ENCODE measurements at regions not wholly inside any gene's neighbourhood (a gene's known extent, or its start where the extent isn't known, plus 50 kb on each side); places are given as distances from the start of the nearest gene placed in this dataset.
"Not testable (repeated sequence)": the region's sequence is repeated elsewhere in the genome, so short reads cannot be mapped to it uniquely, and the experiment has no call there.

- DNase-seq: not testable (repeated sequence)
Observed at GRCh38 chr2:239817468-239818031, 207.6 kb downstream of the NDUFA10 start.

DNA sequence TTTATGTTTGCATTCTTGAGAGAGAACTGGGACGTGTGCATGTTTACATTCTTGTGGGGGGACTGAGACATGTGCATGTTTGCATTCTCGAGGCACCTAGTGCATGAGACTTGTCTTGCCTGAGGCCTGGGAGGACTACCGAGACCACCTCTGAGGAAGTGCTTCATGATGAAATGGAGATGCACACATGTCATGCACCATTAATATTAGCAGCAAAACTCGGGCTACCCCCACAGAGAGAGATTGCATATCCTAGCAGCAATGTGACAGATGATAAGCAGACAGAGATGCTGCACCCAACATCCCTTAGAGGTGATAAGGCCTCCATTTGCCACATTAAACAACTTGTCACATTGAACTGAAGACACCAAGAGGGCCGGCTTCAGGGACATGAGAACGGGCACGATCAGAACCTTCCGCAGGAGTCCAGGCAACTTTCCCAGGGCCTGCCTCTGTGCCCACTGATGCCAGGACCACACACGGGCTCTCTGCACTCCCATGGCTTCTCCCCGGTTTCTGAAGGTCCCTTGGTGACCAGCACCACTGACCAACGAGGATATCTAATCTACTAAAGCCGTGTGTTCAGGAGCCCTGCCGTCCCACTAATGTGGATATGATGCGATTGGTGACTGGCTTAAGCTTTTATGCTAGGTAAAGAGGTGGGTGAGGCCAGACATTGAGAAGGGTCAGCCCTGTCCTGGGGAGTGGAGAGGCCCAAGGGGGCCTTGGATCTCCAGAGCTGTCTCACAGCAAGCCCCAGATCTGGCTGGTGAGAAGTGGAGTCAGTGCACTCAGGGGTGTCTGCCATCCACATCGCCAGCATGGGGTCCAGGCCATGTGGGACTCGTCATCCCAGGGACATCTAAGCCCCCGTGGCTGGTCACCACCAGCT is 208.3 kb downstream of the NDUFA10 start:
- no peak for DNase-seq

GRCh38 chr2:239815671-239816070 is 209.5 kb downstream of the NDUFA10 start:
- no peak for DNase-seq

- no peak for DNase-seq
Observed at GRCh38 chr2:239814861-239815601, 210.1 kb downstream of the NDUFA10 start.

DNA sequence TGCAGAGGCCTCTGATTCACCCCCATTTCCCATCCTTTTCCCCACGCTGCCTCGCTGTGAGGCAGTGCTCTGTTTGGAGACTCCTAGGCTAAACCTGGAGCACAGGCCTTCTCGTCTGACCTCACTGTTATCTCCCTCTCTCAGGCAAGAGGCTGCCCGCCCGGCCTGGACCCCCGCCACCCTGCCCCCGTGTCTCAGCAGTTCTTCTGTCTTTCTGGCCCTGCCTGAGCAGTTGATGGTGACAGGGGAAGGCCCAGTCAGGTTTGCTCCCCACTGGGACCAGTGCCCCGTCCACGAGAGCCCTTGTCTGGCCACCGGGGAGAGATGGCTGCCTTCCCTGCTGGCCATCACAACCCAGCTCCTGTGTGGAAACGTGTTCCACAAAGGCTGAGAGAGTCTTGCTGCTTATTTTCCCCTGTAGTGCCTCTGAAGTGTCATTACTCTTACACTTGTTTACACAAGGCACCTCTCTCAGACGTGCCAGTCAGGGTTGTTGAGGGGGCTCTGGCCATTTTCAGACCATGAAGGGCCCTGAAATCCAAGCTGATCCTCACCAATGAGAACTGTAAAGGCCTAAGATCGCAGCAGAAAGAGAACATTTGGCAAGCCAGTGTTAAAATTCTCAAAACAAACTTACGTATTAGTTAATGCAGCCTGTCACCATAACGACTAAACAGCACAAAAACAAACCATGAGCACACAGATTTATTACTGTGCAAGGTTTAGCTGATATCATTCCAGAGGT is 210.9 kb downstream of the NDUFA10 start:
- DNase-seq: no peak

GRCh38 chr2:239813261-239814115 is 211.7 kb downstream of the NDUFA10 start:
- DNase-seq: no peak

DNA sequence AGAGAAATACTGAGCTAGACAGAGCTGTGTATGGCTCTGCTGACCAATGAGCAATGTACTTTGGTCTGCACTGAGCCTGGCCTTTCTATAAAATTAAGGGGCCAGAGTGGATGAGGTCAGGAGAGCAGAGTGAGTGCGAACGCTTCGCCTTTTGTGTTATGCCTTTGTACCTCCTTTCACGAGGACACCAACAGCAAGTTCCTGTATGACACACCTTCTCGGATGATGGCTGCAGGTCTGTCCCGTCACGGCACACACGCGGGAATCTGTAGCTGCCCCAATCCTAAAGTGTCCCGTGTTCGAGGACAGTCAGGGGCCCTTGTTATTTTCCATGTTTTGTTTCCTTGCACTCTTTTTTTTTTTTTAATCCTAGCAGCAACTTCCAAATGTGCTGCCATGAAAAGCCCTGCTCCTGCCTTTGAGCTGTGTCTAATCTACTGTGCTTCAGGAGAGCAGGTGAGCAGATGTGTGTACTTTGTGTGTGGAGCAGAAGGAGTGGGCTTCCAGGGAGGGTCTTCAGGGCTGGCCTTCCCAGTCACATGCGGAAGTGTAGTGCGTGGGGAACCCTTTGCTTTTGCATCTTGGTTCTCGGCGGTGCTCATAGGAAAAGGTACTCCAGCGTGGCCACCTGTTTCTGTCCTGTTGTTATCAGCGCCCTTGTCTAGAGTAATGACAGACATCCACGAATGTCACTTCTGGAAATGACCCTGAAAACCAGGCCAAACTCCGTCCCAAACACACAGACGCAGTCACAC is 213.2 kb downstream of the NDUFA10 start:
- no peak for DNase-seq

DNA sequence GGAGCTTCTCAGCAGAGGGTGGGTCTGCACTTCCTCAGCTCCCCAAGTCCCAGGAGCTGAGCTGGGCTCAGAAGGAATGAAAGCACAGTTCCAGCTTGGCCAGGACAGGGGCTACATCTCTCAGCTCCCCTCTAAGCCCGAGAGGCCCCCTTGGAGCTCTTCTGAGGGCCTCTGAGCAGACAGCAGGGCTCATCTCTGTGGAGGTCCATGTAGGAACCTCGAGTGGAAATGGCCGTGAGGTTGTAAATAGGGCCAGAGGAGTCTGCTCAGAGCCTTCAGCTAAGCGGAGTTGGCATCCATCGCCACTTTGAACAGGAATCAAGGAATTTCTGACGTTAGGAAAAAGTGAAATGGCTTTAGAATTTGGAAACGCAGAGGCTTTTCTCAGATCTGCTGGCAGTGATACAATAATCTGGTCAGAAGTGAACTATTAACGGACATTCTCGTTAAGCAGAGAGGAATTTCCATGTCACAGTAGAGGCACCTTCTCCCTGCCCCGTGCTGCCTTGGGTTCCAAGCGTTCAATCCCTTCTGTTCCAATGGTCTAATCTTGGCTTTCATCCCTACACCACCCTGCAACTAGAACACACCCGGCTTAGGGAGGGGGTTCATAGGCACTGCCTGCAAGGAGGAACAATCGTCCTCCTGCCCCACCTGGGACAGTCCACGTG is 213.9 kb downstream of the NDUFA10 start:
- no peak for DNase-seq

- no peak for DNase-seq
Observed at GRCh38 chr2:239809391-239809790, 215.8 kb downstream of the NDUFA10 start.

DNA sequence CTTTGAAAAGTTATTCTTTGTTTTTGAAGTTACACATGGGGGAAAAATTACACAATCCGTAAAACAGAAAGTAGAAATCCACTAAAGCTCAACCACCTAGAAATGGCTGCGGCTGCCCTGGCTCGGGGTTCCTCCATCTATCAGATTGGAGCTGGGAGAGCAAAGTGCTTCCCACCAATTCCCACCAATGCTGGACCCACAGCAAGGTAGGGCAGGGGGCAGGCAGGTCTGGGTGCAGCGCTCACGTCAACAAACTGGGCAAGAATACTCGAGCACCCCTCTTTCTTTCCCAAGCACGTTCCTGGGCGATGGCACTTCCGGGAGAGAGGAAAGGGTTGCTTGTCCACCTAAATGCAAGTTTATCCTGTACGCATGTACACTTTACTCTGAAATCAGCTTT is 217.6 kb downstream of the NDUFA10 start:
- DNase-seq: no peak

DNA sequence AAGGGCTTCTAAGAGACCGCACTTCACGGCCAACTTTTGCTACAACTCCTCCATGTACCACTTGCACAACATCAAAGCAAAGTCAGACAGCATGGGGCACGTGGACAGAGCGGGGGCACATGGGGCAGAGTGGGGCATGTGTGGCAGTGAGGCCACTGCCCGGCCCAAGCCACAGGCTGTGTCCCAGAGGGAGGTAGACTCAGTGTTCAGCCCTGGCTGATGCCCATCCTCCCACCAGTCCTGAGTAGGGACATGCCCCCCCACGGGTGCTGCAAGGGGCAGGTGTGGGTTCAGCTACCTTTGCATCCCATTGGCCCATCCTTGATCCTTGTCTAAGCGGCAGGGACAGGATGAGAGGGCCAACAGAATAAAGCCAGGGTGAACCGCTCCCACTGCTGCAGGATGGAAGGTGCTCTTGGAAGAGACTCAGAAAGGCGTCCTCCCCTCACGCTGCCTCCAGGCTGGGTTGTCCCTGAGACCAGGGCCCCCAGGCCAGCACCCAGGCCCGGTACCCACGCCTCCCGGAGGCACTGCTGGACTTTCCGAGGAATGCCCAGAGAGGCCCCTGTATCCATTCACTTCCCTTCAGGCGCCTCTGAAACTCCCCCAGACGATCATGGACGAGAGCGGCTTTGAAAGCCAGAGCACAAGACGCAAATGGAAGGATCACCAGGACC is 218.2 kb downstream of the NDUFA10 start:
- no peak for DNase-seq

DNA sequence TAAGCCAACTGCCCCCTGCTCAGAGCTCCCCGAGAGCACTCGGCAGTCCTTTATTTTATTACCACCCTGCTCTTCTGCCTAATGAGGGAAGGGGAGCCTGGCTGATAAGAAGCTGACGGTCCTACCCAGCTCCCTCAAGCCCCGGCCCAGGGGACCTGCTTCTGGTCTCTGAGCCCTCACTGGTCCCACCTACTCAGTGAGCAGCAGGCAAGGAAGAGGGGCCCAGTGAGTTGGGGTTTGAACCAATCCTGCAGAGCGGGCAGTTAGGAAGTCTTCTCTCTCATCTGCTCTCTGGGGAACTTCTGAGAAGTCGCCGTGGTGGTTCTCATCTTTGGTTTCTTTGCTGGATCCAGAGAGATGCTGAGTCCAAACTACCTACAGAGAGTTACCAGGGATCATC is 218.9 kb downstream of the NDUFA10 start:
- DNase-seq: no peak

GRCh38 chr2:239805414-239805813 is 219.7 kb downstream of the NDUFA10 start:
- no peak for DNase-seq

DNA sequence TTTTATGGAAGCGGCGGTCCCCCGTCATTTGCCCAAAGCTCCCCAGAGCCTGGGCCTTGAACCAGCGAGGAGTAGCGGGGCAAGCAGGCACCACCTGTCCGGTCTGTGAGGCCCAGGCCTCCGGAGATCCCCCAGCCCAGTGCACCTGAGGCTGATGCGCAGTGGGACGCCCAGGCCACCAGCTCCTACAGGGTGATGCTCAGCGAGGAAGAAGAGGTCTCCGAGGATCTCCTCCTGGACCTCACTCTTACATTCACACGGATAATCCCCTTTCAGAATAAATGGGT is 220.2 kb downstream of the NDUFA10 start:
- DNase-seq: no peak

GRCh38 chr2:239804161-239805042 is 220.7 kb downstream of the NDUFA10 start:
- no peak for DNase-seq

GRCh38 chr2:239803766-239804115 is 221.4 kb downstream of the NDUFA10 start:
- DNase-seq: no peak

- no peak for DNase-seq
Observed at GRCh38 chr2:239803102-239803765, 221.9 kb downstream of the NDUFA10 start.

DNA sequence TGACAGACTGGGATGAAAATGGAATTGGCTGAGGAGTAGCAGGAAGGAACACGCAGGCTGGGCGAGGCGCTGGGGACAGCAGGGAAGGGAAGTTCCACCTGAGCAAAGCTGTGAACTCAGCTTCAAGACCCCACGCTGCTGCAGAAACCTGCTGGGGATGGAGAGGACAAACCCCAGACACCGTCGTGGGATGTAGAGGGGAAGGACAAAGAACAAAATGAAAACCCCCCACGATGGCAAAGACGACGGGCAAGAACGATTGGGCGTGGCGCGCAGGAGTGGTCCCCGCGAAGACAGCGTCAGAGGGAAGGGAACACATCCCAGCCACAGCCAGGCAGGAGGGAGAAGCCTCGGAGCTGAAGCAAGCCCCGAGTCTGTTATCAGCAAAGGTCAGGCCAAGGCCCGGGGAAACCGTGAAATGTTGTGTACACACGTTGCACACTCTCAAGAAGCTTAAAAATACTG is 222.9 kb downstream of the NDUFA10 start:
- no peak for DNase-seq

Measured in SHP77 (cell line).